GM12878 (cell line): ENCODE measurements at regions not wholly inside any gene's neighbourhood (a gene's known extent, or its start where the extent isn't known, plus 50 kb on each side); places are given as distances from the start of the nearest gene placed in this dataset.

Experiments used
- ATAC-seq: fragments of 200-7000 bp; cut with Tn5 transposase; 3 replicates; pipeline ENCODE4 v1.9.1; 2020; ENCODE audit warnings: mild to moderate bottlenecking, moderate library complexity
- BruUV-seq: library from RNA; stranded (reverse); fragments of 400-500 nt; replicated peaks from 2 replicates; lab custom pipeline; 2021; lab: Mats Ljungman, UMichigan
- CTCF ChIA-PET: fragments of 300-600 bp; sonication (Branson Sonifier 250); formaldehyde crosslinking; extraction: SDS; loops from one replicate; lab custom pipeline; 2021; ENCODE audit warnings: inconsistent platforms; lab: Yijun Ruan, JAX
- POLR2A ChIA-PET: fragments of 350-600 bp; formaldehyde crosslinking; extraction: SDS; loops from one replicate; lab custom pipeline; 2021; ENCODE audit warnings: inconsistent platforms; lab: Charles Lee
- RAD21 ChIA-PET: fragments of 300-600 bp; sonication (Branson Sonifier 250); formaldehyde crosslinking; loops from one replicate; lab custom pipeline; 2023; ENCODE audit warnings: antibody characterized with exemption; ENCODE audit not compliant: unreplicated experiment; lab: Charles Lee
- SMC1A ChIA-PET: fragments of 300-600 bp; sonication (Branson Sonifier 250); formaldehyde crosslinking; loops from one replicate; lab custom pipeline; 2023; ENCODE audit not compliant: unreplicated experiment, uncharacterized antibody; lab: Charles Lee
- DNase-seq: peaks from one replicate; pipeline ENCODE4 v3.0.0-alpha.2; 2011; ENCODE audit warnings: low read depth, low spot score
- FAIRE-seq: peaks from 3 replicates; lab custom pipeline; 2011; peaks lifted over from hg19 to GRCh38; lab: Jason Lieb, UNC
- H2AFZ ChIP-seq: 2 replicates; pipeline ENCODE4 v1.6.0; 2011; ENCODE audit warnings: low read depth, low read length, control low read depth; ENCODE audit not compliant: control insufficient read depth
- H3K27ac ChIP-seq: 2 replicates; pipeline ENCODE4 v1.5.1; 2011; ENCODE audit warnings: control low read depth; ENCODE audit not compliant: control insufficient read depth, insufficient read depth
- H3K27me3 ChIP-seq, 2 experiments: replicated peaks in 1 of 2; 2 replicates each; pipeline versions ENCODE4 v1.6.0 to v1.6.1; 2011; ENCODE audit warnings: low read length in 1 of 2; ENCODE audit not compliant: control insufficient read depth in 2 of 2, insufficient read depth in 2 of 2
- H3K36me3 ChIP-seq, 2 experiments: 2 replicates each; pipeline ENCODE4 v1.5.1; 2011; ENCODE audit warnings: low read length in 1 of 2; ENCODE audit not compliant: control insufficient read depth in 2 of 2, insufficient read depth in 2 of 2
- H3K4me1 ChIP-seq: 2 replicates; pipeline ENCODE4 v1.6.1; 2011; ENCODE audit warnings: mild to moderate bottlenecking, low read length, moderate library complexity, mixed read lengths; ENCODE audit not compliant: control insufficient read depth, insufficient read depth
- H3K4me2 ChIP-seq: 2 replicates; pipeline ENCODE4 v1.6.0; 2011; ENCODE audit warnings: control low read depth; ENCODE audit not compliant: control insufficient read depth, insufficient read depth
- H3K4me3 ChIP-seq: fragments of 200-600 bp; sonication (generic); 2 replicates; pipeline ENCODE4 v1.5.1; 2016
- H3K79me2 ChIP-seq: 2 replicates; pipeline ENCODE4 v1.6.0; 2011; ENCODE audit warnings: low read length; ENCODE audit not compliant: control insufficient read depth, insufficient read depth
- H3K9ac ChIP-seq: 2 replicates; pipeline ENCODE4 v1.8.0; 2011; ENCODE audit warnings: low read length, control low read depth, mixed read lengths; ENCODE audit not compliant: control insufficient read depth, insufficient read depth
- H3K9me3 ChIP-seq: replicated peaks from 3 replicates; pipeline ENCODE4 v1.5.1; 2011; ENCODE audit warnings: mild to moderate bottlenecking, low read length; ENCODE audit not compliant: control insufficient read depth, insufficient read depth
- H4K20me1 ChIP-seq: 2 replicates; pipeline ENCODE4 v1.6.0; 2011; ENCODE audit not compliant: control insufficient read depth, insufficient read depth
- HDAC6 ChIP-seq: fragments of 200-600 bp; sonication (generic); IDR thresholded peaks from one replicate; pipeline ENCODE4 v1.8.0; 2017; ENCODE audit warnings: antibody characterized with exemption; ENCODE audit not compliant: unreplicated experiment
- IKZF1 ChIP-seq: fragments of 450-650 bp; conservative IDR thresholded peaks from 2 replicates; pipeline ENCODE4 v1.6.1; 2017; ENCODE audit warnings: antibody characterized with exemption, mild to moderate bottlenecking
- JUND ChIP-seq: IDR thresholded peaks from 2 replicates; pipeline ENCODE4 v1.6.1; 2012; ENCODE audit warnings: low read depth, mild to moderate bottlenecking, low read length, improper control_type of control experiment, moderate library complexity
- KLF5 ChIP-seq: fragments of 450-650 bp; IDR thresholded peaks from 2 replicates; pipeline ENCODE4 v1.6.1; 2014; ENCODE audit warnings: mild to moderate bottlenecking; ENCODE audit not compliant: partially characterized antibody
- NFXL1 ChIP-seq: fragments of 450-650 bp; IDR thresholded peaks from 2 replicates; pipeline ENCODE4 v1.6.1; 2017; ENCODE audit warnings: antibody characterized with exemption, mild to moderate bottlenecking, borderline replicate concordance
- SREBF1 ChIP-seq: IDR thresholded peaks from 2 replicates; pipeline ENCODE4 v1.6.1; 2012; ENCODE audit warnings: mild to moderate bottlenecking, low read length
- TCF3 ChIP-seq: IDR thresholded peaks from 2 replicates; pipeline ENCODE4 v1.6.1; 2012; ENCODE audit warnings: low read depth, mild to moderate bottlenecking, low read length, borderline replicate concordance; ENCODE audit not compliant: insufficient read depth
- ZNF217 ChIP-seq: fragments of 450-650 bp; IDR thresholded peaks from 2 replicates; pipeline ENCODE4 v1.6.1; 2017; ENCODE audit warnings: antibody characterized with exemption, mild to moderate bottlenecking
- WGBS: methylation state at CpG from one replicate; pipeline ENCODE4 v1.1.6; 2016; ENCODE audit warnings: low lambda C conversion rate; ENCODE audit not compliant: insufficient replicate concordance, insufficient coverage; ENCODE audit errors: missing lambda C conversion rate; 5-methylcytosine and 5-hydroxymethylcytosine counted together
- in situ Hi-C: fragments of 300-500 bp; cut with MboI; formaldehyde crosslinking; loops from 9 replicates; pipeline ENCODE4 v1.14.3; 2018; ENCODE audit warnings: mixed read lengths
- intact Hi-C: fragments of 100-400 bp; cut with micrococcal nuclease; formaldehyde crosslinking; loops from one replicate; pipeline ENCODE4 v1.14.2; 2022; ENCODE audit not compliant: unreplicated experiment
- TF ChIP-seq, protein P1 (sequence below): fragments of 450-650 bp; IDR thresholded peaks from 2 replicates; pipeline ENCODE4 v1.6.1; 2018; ENCODE audit warnings: mild to moderate bottlenecking, low read depth, moderate library complexity; ENCODE audit not compliant: partially characterized antibody

DNA sequence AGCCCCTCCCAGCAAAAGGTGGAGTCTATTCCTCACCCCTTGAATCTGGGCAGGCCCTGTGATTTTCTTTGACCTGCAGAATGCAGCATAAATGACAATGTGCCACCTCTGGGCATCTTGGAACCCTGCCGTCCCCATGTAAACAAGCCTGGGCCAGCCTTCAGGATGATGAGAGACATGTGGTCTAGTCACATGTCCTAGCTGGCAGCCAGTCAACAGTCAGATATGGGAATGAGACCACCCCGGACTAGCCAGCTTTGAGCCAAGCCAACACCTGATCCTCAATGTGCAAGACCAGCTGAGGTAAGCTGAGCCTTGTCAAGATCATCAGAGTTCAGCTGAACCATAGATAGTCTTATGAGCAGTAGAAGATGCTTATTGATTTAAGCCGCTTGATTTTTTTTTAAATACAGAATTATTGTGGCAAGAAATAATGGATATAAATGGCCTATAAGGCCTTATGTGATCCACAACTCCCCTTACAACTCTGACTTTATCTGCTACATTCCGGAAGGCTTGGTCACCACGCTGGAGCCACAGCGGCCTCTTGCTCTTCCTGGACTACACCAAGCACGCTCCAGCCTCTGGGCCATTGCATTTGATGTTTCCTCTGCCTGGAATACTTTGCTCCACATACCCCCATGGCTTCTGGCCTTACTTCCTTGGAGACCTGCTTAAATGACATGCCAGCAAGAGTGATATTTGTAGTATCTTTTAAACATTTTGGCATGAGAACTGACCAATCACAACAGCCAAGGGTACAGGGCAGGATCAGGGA is 225.9 kb upstream of the SESN3 start:
- H3K79me2 ChIP-seq = no peaks in the 10 kb centered on the region
- intact Hi-C loops = no loop called here
- H3K9ac ChIP-seq = no peak overlapping the region
- no peak overlapping the region for H3K4me3 ChIP-seq
- POLR2A ChIA-PET = no interaction called here
- TF ChIP-seq ZNF217 = no peak
- no peak for TF ChIP-seq IKZF1
- TF ChIP-seq KLF5 = no peak
- no peak for TF ChIP-seq NFXL1
- TF ChIP-seq, protein P1, sequence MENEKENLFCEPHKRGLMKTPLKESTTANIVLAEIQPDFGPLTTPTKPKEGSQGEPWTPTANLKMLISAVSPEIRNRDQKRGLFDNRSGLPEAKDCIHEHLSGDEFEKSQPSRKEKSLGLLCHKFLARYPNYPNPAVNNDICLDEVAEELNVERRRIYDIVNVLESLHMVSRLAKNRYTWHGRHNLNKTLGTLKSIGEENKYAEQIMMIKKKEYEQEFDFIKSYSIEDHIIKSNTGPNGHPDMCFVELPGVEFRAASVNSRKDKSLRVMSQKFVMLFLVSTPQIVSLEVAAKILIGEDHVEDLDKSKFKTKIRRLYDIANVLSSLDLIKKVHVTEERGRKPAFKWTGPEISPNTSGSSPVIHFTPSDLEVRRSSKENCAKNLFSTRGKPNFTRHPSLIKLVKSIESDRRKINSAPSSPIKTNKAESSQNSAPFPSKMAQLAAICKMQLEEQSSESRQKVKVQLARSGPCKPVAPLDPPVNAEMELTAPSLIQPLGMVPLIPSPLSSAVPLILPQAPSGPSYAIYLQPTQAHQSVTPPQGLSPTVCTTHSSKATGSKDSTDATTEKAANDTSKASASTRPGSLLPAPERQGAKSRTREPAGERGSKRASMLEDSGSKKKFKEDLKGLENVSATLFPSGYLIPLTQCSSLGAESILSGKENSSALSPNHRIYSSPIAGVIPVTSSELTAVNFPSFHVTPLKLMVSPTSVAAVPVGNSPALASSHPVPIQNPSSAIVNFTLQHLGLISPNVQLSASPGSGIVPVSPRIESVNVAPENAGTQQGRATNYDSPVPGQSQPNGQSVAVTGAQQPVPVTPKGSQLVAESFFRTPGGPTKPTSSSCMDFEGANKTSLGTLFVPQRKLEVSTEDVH = no peak
- TF ChIP-seq HDAC6 = no peak
- TF ChIP-seq TCF3 = no peak
- no peak for TF ChIP-seq JUND
- TF ChIP-seq SREBF1 = no peak
- no peaks in the 10 kb centered on the region for H3K36me3 ChIP-seq
- CTCF ChIA-PET = interaction anchor here (1.5 kb wide), 1 partner anchor 13 kb away, joined by 4 read pairs; no protein-coding TSS in a partner anchor
- H4K20me1 ChIP-seq = no peaks in the 10 kb centered on the region
- RAD21 ChIA-PET = no interaction called here
- DNase-seq (no peak), FAIRE-seq (no peak), ATAC-seq (no peak)
- WGBS = 78% methylated on average over 7 of the region's 7 CpGs
- SMC1A ChIA-PET = interaction anchor here (1.1 to 2.2 kb wide), 4 partner anchors 8 to 305 kb away, joined by 3 to 5 read pairs (median 4); no protein-coding TSS in a partner anchor
- H3K9me3 ChIP-seq = no peaks in the 10 kb centered on the region; the same call in 2 of the 3 replicates
- in situ Hi-C loops = no loop called here
- H3K27ac ChIP-seq = no peak overlapping the region
- H3K4me1 ChIP-seq = no peaks in the 10 kb centered on the region
- H2AFZ ChIP-seq = no peak overlapping the region
- BruUV-seq = no TSS peak
- H3K27me3 ChIP-seq = no peaks in the 10 kb centered on the region; a peak in 1 of 4 replicates
- H3K4me2 ChIP-seq = no peak overlapping the region
